ENCODE measurements at regions not wholly inside any gene's neighbourhood (a gene's known extent, or its start where the extent isn't known, plus 50 kb on each side); places are given as distances from the start of the nearest gene placed in this dataset.
"Not testable (repeated sequence)": the region's sequence is repeated elsewhere in the genome, so short reads cannot be mapped to it uniquely, and the experiment has no call there.

DNA sequence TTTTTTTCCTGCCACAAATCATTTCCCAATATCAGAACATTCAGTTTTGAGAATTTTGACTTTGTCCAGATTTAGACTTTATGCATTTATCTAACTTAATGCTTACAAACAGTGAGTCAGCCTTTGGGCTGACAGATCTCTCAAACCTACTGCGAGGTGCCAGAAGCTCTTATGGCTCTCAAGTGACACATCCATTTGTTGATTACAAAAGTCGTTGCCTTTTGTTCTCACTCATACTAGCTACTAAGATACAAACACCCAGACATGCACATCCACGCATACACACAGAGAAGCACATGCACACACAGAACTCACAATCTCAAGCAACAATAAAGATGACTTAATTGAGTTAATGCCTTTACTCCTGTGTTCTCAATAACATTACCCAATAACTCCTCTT is 1147.5 kb downstream of the DIAPH3 start:
- no peak for ATAC-seq

- no peak for ATAC-seq
Observed at GRCh38 chr13:59024434-59024833, 1139.3 kb downstream of the DIAPH3 start.

DNA sequence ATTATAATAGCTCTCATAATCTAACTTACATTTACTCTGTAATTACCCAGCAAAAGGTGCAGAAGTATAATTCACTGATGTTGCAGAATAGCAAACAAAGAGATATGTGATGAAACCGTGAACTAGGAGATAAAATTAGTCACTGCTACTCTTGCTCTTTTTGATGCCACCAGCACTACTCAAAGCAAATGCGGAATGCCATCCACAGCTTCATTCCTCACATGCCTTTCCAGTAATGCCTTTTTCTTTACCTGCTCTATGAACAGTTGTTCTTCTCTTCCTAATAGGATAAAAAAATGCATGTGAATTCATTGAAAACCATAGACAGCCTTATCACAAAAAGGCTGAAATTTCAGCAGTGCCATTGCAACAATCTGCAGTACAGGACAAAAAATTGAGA is 1129.5 kb downstream of the DIAPH3 start:
- ATAC-seq: no peak

GRCh38 chr13:59038824-59039223 is 1124.9 kb downstream of the DIAPH3 start:
- ATAC-seq: no peak

- no peak for ATAC-seq
Observed at GRCh38 chr13:59043016-59043415, 1120.7 kb downstream of the DIAPH3 start.

GRCh38 chr13:59047546-59047945 is 1116.2 kb downstream of the DIAPH3 start:
- no peak for ATAC-seq

GRCh38 chr13:59061621-59062020 is 1102.1 kb downstream of the DIAPH3 start:
- ATAC-seq: no peak

DNA sequence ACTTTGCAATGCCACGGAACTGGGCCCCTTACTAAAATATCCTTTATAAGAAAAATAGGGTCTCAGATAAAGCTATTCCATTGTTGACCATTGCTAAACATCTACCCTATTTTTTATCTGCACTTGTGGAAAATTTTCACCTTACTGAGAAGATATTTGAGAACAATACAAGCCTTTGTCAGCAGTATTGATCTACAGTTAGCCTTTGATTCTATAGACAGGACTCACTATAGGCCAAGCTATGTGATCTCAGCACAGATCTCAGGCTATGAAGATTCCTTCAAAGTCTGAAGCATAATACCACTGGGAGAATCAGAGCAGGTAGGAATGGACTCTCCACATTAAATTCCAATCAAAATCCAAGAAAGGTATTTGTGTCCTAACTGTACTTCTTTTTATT is 1099.7 kb downstream of the DIAPH3 start:
- ATAC-seq: no peak

- ATAC-seq: not testable (repeated sequence)
Observed at GRCh38 chr13:59076386-59076785, 1087.3 kb downstream of the DIAPH3 start.

GRCh38 chr13:59086147-59086546 is 1077.6 kb downstream of the DIAPH3 start:
- ATAC-seq: no peak

DNA sequence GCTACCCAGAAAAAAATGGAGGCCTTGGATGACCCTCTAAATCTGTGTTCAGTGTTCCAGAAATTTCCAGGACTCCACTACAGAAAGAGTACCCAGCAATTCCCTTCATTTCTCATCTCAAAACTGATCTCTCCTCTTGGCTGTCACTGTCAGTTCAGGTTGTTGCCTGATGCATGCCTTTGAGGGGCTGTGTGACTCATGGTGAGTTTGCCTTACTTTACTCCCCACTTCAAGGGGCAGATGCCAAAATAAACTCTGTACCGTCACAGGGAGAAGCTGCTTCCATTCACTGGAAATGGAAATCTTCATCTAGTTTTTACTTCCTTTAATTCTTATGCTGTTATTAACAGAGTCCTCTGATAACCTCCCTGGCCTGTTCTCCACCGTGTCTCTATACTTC is 1075.0 kb downstream of the DIAPH3 start:
- no peak for ATAC-seq

- no peak for ATAC-seq
Observed at GRCh38 chr13:59094181-59094580, 1069.5 kb downstream of the DIAPH3 start.

GRCh38 chr13:59099182-59099974 is 1064.3 kb downstream of the DIAPH3 start:
- ATAC-seq: no peak

GRCh38 chr13:59103004-59103768 is 1060.5 kb downstream of the DIAPH3 start:
- ATAC-seq: no peak

DNA sequence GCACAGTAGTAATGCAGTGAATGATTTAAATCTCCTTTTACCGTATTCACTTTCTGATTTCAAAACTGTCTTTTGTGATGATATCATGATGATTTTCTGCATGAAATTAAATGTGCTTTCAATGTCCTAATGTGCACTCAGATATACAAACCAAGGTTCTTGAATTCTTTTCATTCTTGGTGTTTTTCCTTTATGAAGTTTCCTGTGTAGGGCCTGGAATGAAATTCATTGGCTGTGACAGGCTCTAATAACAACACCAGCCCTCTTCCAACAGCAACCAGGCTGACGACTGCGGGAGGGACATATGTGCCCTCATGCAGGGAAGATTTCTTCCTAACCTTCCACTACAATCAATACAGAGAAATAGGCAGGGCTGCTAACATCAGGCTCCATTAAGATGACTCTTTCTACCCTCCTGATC is 1052.0 kb downstream of the DIAPH3 start:
- ATAC-seq: no peak

DNA sequence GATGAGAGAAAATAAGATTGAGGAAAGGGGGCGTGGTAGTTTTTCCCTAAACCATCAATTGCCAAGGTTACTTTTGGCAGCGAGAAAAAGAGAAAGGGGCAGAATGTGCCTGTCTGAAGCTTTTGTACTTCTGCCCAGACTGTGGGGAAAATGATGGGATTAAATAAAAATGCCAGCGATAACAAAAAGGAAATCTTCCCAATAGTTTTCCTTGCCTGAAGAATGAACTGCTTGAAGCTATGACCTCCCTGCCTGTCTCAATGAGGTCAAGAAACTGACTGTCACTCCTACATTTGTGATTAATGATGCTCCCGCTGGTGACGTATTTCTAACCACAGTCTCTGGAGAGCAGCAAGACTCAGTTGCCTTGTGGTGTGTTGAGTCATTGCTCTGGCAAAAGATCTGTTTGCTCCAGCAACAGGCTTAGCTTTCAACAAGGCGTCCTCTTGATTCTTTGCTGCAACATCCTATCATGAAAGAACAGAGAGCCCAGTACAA is 1051.5 kb downstream of the DIAPH3 start:
- no peak for ATAC-seq

DNA sequence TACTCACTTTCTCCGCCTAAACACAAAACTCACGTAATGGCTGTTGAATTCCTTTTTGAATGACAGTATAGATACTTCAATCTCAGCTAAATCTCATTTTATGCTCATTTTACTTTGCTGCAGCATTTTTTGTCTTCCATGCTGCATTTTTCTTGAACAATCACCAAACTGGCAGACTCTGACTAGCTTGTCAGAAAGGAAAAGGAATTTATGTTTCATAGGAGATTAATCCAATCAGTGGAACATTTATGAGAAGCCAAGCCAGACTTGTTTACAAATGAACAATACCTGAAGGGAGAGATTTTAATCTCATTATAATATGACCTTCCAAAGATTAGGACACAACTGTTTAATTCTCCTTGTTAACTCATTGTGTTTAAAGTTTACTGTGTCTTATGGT is 1044.3 kb downstream of the DIAPH3 start:
- no peak for ATAC-seq

GRCh38 chr13:59120297-59120843 is 1043.4 kb downstream of the DIAPH3 start:
- ATAC-seq: no peak

DNA sequence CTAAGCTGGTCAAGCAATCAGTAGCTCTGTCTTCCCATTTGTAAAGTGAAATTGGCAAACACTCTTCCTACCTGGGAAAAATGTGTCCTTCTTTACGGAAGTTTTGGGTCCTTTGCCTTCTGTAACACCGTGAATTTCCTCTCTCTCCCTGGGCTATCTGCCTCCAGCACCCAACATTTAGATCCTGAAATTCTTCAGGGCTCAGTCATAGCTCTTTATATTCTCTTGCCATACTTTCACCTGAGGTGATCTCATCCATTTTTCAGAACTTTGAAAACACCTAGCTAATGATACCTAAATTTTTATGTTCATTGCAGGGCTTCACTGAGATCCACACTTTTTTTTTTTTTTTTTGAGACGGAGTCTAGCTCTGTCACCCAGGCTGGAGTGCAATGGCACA is 1042.2 kb downstream of the DIAPH3 start:
- no peak for ATAC-seq

GRCh38 chr13:59126474-59126873 is 1037.3 kb downstream of the DIAPH3 start:
- ATAC-seq: no peak

DNA sequence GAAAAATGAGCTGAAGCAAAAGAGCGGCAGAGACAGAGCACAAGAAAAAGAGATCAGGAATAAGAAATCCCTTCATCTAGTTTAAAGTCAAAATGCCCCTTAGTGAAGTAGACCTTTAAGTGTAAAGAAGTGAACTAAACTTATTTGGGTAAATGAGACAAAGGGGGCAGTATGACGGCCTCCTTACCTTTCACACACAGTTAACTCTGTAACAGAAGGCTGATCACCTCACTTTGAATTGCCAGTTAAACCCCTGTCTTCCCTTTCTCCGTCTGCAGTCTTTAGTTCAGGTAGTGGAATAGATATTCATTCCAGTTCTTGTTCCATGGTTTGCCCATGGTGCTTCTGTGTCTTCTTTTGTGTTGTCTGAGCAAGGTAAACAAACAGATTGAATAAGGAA is 1029.8 kb downstream of the DIAPH3 start:
- no peak for ATAC-seq

GRCh38 chr13:59144700-59145099 is 1019.0 kb downstream of the DIAPH3 start:
- ATAC-seq: no peak

GRCh38 chr13:59145381-59145780 is 1018.3 kb downstream of the DIAPH3 start:
- ATAC-seq: no peak

- no peak for ATAC-seq
Observed at GRCh38 chr13:59157181-59157580, 1006.5 kb downstream of the DIAPH3 start.
